Fibroblast of the aortic adventitia (primary cell): ENCODE measurements at regions not wholly inside any gene's neighbourhood (a gene's known extent, or its start where the extent isn't known, plus 50 kb on each side); places are given as distances from the start of the nearest gene placed in this dataset.

Experiments used
- DNase-seq: peaks from one replicate; pipeline ENCODE4 v3.0.0-alpha.2; 2010; ENCODE audit warnings: low read depth
- H3K4me3 ChIP-seq: 2 replicates; pipeline ENCODE4 v1.5.1; 2011; ENCODE audit warnings: low read depth, mild to moderate bottlenecking, control low read depth, low read length, moderate library complexity
- CTCF ChIP-seq: IDR thresholded peaks from 2 replicates; pipeline ENCODE4 v1.5.1; 2011; ENCODE audit warnings: mild to moderate bottlenecking, low read length, control low read depth, inconsistent platforms; ENCODE audit not compliant: insufficient read depth

GRCh38 chr20:56996533-56996932 is 269.9 kb downstream of the BMP7 start:
- no peak overlapping the region for H3K4me3 ChIP-seq
- TF ChIP-seq CTCF, result no peak
- no peak for DNase-seq

GRCh38 chr20:56998438-56998837 is 268.0 kb downstream of the BMP7 start:
- no peak for DNase-seq
- H3K4me3 ChIP-seq, result no peak overlapping the region
- TF ChIP-seq CTCF, result no peak

DNA sequence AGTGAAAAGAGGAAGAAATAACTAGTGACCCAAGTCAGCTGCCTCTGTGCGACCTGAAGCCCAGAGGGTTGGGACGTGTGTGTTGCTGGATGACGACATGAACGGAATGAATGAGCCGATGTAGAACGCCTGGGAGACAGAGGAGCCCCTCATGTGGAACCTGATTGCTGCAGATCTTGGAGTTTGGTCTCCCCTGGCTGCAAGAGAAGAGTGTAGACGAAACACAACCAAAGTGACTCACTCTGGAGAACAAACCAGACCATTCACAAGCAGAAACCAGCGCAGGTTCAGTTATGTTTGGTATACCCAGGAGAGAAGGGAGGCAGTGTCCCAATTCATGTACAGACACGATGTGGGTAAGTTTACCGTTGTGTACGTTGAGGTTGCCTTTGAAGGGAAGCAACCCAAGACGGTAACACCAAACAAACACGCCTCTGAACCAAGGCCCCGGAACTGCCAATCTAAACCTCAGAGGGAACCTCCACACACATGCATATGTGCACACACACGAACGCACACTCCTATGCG is 265.9 kb downstream of the BMP7 start:
- TF ChIP-seq CTCF, result no peak

GRCh38 chr20:57001126-57001767 is 265.2 kb downstream of the BMP7 start:
- no peak for DNase-seq
- TF ChIP-seq CTCF, result no peak
- H3K4me3 ChIP-seq, result no peak overlapping the region

More for the DNA sequence above, 265.9 kb downstream of the BMP7 start:
- H3K4me3 ChIP-seq, result no peak overlapping the region
- no peak for DNase-seq

GRCh38 chr20:57002066-57002570 is 264.3 kb downstream of the BMP7 start:
- H3K4me3 ChIP-seq, result no peak overlapping the region
- no peak for TF ChIP-seq CTCF
- no peak for DNase-seq

GRCh38 chr20:57003012-57003411 is 263.4 kb downstream of the BMP7 start:
- no peak overlapping the region for H3K4me3 ChIP-seq
- DNase-seq, result no peak
- TF ChIP-seq CTCF, result no peak
